HG03066 (cell line): ENCODE measurements at regions not wholly inside any gene's neighbourhood (a gene's known extent, or its start where the extent isn't known, plus 50 kb on each side); places are given as distances from the start of the nearest gene placed in this dataset.

ENCODE experiments used
- ATAC-seq: cut with Tn5 transposase; IDR thresholded peaks from one replicate; pipeline ENCODE4 v1.9.1; 2021; ENCODE audit warnings: low read depth; ENCODE audit not compliant: unreplicated experiment

DNA sequence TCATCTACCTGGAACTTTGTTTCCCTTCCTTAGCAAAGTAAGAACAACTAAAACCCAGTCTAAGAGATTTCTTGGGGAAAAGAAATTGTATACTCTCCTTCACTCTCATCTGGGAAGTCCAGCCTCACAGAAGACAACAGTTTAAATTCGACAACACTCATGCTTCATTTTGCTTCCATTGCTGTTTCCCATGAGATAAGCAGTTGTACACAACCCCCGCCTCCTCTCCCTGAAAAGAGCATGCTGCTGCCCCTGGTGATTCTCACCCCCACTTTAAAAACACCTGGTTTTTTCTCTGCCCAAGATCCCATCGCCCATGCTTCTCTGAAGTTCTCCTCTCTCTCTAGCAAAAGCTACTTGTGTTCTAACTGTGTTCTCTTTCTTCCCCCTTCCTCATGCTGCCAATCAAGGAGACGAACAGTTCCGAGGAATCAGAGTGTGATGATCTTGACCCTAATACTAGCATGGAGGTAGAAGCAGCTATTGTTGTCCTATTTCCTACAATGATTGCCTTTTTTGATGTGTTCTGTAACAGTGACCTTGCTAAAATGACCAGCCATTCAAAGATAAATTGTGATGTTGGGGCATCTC, 51.1 kb upstream of the UMPS start:
- ATAC-seq: no peak
